Kidney tubule cell (primary cell): ENCODE measurements at regions not wholly inside any gene's neighbourhood (a gene's known extent, or its start where the extent isn't known, plus 50 kb on each side); places are given as distances from the start of the nearest gene placed in this dataset.
"Not testable (repeated sequence)": the region's sequence is repeated elsewhere in the genome, so short reads cannot be mapped to it uniquely, and the experiment has no call there.

Experiments
- DNase-seq: peaks from one replicate; pipeline ENCODE4 v3.0.0-alpha.2; 2018; ENCODE audit warnings: low spot score

DNA sequence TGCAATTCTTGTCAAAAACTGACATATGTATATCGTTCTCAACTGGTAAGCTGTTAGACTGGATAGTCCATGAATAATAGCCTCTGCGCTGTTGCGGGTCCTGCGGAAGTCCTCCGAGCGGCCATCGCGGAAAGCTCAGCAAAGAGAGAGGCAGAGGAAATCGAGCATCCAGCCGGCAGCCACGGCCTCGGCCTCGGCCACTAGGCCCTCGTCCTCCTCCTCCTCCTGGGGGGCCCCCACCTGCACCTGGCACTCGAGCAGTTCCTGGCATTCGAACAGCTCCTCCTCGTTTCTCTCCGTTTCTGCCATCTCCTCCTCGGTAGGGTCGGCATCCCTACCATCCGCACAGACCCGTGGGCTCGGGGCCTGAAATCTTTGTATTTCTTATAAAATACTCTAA, 111.2 kb upstream of the CYLC1 start:
- DNase-seq = not testable (repeated sequence)

DNA sequence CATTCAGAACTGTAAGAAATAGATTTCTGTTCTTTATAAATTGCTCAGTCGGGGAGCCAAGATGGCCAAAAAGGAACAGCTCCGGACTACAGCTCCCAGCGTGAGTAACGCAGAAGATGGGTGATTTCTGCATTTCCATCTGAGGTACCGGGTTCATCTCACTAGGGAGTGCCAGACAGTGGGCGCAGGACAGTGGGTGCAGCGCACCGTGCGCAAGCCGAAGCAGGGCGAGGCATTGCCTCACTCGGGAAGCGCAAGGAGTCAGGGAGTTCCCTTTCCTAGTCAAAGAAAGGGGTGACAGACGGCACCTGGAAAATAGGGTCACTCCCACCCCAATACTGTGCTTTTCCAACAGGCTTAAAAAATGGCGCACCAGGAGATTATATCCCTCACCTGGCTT, 110.5 kb upstream of the CYLC1 start:
- not testable (repeated sequence) for DNase-seq

GRCh38 chrX:83759872-83760271, 101.1 kb upstream of the CYLC1 start:
- peak; percentile 22 for DNase-seq

DNA sequence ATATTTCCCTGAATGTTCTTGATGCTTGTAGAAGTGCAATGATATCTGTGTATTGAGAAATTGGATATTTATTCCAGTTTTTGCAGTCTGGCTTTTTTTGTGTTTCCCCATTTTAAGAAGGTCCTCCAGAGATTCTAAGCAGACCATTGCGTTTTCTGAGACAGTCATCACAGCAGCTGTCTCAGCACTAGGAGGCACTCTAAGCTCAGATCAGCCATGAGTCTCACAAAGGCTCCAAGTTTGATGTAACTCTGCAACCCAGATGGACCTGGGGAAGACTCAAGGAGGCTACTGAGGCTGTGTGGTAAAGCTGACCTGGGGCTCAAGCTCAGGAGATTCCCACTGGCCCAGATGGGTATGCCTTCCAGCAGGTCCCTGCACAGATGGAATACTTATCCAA, 89.3 kb upstream of the CYLC1 start:
- DNase-seq = peak; percentile 1
